Colon (tissue), 2 donors: ENCODE measurements at regions not wholly inside any gene's neighbourhood (a gene's known extent, or its start where the extent isn't known, plus 50 kb on each side); places are given as distances from the start of the nearest gene placed in this dataset.

Experiments used
- FAIRE-seq: peaks from 2 replicates; lab custom pipeline; 2012; peaks lifted over from hg19 to GRCh38; lab: Jason Lieb, UNC
- donor health status: control.
- donor health status: control.

GRCh38 chr6:20313960-20314530 lies 87.6 kb upstream of the E2F3 start:
- FAIRE-seq = no peak

GRCh38 chr6:20314866-20315845 lies 86.5 kb upstream of the E2F3 start:
- FAIRE-seq = no peak

- no peak for FAIRE-seq
Observed at GRCh38 chr6:20317430-20317829, 84.2 kb upstream of the E2F3 start.

- FAIRE-seq = no peak
Observed at GRCh38 chr6:20318851-20319387, 82.8 kb upstream of the E2F3 start.

- no peak for FAIRE-seq
Observed at GRCh38 chr6:20319520-20320357, 81.9 kb upstream of the E2F3 start.

GRCh38 chr6:20325641-20326421 lies 75.8 kb upstream of the E2F3 start:
- FAIRE-seq = no peak

GRCh38 chr6:20326422-20326728 lies 75.3 kb upstream of the E2F3 start:
- FAIRE-seq = no peak

- FAIRE-seq = no peak
Observed at GRCh38 chr6:20327141-20327540, 74.5 kb upstream of the E2F3 start.

- FAIRE-seq = no peak
Observed at GRCh38 chr6:20328266-20328923, 73.3 kb upstream of the E2F3 start.

GRCh38 chr6:20328924-20329300 lies 72.8 kb upstream of the E2F3 start:
- FAIRE-seq = no peak

- no peak for FAIRE-seq
Observed at GRCh38 chr6:20331042-20331441, 70.6 kb upstream of the E2F3 start.

- no peak for FAIRE-seq
Observed at GRCh38 chr6:20331625-20332024, 70.1 kb upstream of the E2F3 start.

- no peak for FAIRE-seq
Observed at GRCh38 chr6:20332441-20333006, 69.2 kb upstream of the E2F3 start.

- FAIRE-seq = no peak
Observed at GRCh38 chr6:20333721-20334269, 67.9 kb upstream of the E2F3 start.

GRCh38 chr6:20334334-20334733 lies 67.3 kb upstream of the E2F3 start:
- no peak for FAIRE-seq

- FAIRE-seq = no peak
Observed at GRCh38 chr6:20334962-20335361, 66.7 kb upstream of the E2F3 start.

GRCh38 chr6:20335872-20336271 lies 65.8 kb upstream of the E2F3 start:
- FAIRE-seq = no peak

- FAIRE-seq = no peak
Observed at GRCh38 chr6:20338156-20338555, 63.5 kb upstream of the E2F3 start.

GRCh38 chr6:20340068-20340848 lies 61.4 kb upstream of the E2F3 start:
- FAIRE-seq = no peak

GRCh38 chr6:20341096-20341495 lies 60.6 kb upstream of the E2F3 start:
- FAIRE-seq = no peak
